ENCODE measurements at regions not wholly inside any gene's neighbourhood (a gene's known extent, or its start where the extent isn't known, plus 50 kb on each side); places are given as distances from the start of the nearest gene placed in this dataset.
A peak's percentile ranks its signal among the peaks of the same experiment; 100 is the strongest.
"Not testable (repeated sequence)": the region's sequence is repeated elsewhere in the genome, so short reads cannot be mapped to it uniquely, and the experiment has no call there.

DNA sequence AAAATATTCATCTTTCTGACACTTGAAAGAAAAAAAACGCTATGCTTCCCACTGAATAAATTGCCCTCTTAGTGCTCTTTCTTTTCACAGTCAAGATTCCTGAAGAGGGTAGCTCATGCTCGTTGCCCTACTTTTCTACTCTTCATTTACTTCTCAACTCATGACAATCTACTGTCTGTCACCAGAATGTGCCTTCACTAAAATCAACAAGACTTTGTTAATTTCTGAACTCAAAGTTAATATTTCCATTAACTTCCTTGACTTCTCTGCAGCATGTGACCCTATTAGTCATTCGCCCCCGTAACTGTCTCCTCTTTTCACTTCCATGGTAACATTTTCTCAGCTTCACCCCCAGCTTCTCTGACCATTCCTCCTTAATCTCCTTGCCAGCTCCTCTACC, 98.9 kb upstream of the MAPRE2 start:
- peak; percentile 79 for DNase-seq (ENCODE audit: low spot score)

DNA sequence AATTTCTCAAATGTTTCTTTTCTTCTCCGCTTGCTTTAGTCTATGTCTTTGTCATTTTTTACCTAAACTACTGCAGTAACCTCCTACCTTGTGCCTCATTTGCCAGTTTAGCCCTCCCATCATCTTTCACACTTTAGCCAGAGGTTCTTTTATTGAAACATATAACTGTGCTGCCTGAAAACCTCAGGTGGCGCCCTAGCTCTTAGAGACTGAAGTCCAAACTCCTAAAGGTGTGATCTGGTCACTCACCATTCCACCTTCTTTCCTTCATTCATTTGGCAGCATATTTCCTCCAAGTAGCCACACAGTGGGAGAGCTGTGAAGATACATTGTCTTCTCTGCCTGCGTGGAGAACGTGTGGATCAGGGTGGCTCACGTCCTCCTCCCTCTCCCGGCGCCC, 98.2 kb upstream of the MAPRE2 start:
- peak; percentile 28 for DNase-seq (ENCODE audit: low spot score)

DNA sequence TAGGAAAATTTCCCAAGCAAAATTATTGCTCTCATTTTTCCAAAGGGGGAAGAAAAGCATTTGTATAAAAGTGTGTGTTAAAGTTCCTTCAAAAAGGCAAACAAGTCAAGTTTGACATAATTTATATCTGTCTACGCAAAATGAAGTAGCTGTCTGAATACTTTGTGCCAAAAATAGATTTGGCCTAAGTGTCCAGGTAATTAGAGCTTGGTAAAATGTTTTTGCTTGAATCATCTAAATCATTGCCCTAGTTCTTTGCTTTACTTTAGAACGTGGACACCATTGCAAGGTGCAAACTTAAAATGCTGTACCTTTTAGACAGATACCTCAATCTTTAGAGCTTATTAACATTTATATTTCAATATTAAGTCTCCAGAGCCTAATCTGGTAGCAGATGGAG, 97.6 kb upstream of the MAPRE2 start:
- no peak for DNase-seq (ENCODE audit: low spot score)

DNA sequence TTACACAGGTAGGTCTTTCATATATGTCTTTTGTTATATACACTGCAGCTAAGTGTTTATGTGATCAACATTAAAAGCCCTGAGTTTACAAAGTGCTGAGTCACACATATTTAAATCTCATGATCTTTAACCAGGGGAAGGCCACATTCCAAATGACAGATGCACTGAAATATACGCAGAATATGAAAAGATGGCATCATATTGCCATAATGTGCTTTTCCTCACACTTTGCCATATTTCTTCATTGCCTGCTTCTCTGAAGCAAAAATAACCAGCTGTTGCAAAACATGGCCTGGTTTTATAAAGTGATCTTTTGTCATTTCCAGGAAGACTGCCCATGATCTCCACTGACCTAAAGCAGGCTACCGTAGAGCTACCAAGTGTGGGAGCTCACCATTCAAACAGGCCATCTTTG, 93.5 kb upstream of the MAPRE2 start:
- DNase-seq (ENCODE audit: low spot score) = peak; percentile 43

DNA sequence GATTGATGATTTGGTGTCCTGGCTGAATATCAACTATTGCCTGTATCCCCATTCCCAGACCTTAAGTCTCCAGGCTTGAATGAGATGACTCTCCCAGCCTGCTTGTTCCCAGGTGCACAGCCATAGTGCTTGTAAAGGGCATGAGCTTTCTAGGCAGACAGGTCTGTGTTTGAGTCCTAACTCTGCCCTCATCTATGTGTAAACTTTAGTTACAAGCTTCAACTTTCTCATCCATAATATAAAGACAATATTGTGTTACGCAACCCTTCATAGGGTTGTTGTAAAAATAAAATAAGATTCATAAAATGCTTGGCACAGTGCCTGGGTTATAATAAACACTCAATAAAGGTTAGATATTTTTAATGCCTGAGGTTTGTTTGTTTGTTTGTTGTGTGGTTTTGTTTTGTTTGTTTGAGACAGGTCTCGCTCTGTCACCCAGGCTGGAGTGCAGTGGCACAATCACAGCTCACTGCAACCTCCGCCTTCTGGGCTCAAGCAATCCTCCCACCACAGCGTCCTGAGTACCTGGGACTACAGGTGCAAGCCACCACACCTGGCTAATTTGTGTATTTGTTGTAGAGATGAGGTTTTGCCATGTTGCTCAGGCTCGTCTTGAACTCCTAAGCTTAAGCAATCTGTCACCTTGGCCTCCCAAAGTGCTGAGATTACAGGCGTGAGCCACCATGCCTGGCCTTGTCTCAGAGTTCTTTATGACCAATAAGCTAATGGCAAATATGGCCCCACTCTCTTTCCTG, 89.4 kb upstream of the MAPRE2 start:
- no peak for DNase-seq (ENCODE audit: low spot score)

DNA sequence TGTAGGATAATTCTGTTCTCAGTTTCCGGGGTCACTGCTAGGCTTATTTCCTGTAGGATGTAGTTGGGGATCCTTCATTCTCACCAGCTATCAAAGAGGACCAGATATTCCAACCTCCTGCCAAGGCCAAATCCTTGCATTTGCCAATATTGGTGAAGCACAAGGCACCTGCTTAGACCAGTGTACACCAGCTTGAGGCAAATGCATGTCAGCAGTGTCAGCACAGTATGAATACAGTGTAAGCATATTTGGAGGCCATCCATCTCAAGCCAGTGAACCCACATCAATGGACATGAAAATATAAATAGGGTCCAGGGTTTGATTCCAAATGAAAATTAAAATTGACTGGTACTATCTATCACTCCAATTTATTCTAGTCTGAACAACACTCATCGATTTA, 88.0 kb upstream of the MAPRE2 start:
- DNase-seq (ENCODE audit: low spot score) = no peak

DNA sequence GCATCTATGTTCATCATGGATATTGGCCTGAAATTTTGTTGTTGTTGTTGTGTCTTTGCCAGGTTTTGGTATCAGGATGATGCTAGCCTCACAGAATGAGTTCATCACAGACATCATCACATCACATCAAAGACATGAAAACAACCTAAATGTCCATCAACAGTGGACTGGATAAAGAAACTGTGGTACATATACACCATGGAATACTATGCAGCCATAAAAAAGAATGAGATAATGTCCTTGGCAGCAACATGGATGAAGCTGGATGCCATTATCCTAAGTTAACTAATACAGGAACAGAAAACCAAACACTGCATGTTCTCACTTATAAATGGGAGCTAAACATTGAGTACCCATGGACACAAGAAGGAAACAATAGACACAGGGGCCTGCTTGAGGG, 85.7 kb upstream of the MAPRE2 start:
- DNase-seq (ENCODE audit: low spot score) = not testable (repeated sequence)

DNA sequence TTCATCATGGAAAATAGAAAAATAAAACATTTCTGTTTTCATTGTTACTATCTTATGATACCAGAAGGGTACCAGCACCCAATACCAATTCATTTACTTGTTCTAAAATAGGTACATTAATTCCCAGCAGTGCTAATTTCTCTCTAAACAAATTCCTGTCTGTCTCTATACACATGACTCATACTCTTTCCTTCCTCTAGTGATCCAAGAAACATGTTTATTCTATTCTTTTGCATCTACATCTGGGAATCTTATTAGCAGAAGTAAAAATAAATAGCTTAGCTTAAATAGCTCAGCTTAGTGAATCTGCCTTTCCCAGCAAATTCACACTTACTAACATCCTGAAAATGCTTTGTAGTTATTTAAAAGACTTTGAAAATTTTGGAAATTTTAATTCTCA, 84.5 kb upstream of the MAPRE2 start:
- DNase-seq (ENCODE audit: low spot score) = peak; percentile 24

DNA sequence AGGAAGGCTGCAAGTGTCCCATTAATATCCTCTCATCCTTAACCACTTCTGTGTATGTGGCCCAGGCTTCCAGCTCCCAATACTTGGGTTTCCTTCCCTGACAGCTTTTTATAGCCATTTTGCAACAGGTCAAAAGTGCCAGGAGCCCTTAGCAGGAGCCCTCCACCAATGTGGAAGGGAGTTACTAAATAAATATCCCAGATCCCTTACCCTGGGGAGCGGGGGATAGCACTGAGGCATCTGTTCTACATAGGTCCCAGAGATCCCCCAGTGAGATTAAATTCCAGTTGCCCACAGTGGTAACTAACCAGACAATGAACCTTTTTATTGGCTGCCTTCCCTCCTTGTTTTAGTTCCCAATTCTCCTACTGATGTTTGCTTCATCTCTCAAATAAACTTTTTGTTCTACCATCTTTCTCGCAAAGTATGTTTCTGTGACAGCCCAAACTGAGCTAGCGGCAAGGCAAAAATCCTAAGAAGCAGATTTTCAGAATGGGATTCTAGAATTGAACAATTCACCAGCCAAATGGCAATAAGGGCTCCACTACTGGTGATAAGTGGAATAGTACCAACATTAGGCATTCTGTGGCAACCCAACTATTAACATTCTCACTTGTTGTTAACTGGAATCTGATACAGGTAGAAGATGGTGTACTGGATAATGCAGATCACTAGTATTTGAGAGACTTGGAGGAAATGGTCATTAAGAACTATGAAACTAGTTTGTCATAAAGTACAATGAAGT, 83.9 kb upstream of the MAPRE2 start:
- DNase-seq (ENCODE audit: low spot score) = peak; percentile 20

DNA sequence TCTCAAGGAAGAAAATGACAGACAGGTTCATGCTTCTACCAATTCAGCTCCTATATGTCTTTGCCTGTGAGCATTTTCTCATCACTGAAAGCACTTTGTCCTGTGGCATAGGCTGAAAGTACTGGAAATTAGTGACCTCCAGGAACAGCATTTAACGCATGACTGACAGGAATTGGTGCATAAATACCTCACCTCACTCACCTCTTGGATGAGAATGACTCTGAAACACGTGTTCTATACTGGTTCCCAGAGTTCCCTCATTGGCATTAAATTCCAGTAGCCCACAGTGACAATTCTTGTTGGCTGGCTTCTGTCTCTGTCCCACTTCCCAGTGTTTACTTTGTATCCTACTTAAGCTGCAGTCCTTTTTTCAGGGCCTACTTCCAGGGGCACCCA, 83.4 kb upstream of the MAPRE2 start:
- peak; percentile 75 for DNase-seq (ENCODE audit: low spot score)

DNA sequence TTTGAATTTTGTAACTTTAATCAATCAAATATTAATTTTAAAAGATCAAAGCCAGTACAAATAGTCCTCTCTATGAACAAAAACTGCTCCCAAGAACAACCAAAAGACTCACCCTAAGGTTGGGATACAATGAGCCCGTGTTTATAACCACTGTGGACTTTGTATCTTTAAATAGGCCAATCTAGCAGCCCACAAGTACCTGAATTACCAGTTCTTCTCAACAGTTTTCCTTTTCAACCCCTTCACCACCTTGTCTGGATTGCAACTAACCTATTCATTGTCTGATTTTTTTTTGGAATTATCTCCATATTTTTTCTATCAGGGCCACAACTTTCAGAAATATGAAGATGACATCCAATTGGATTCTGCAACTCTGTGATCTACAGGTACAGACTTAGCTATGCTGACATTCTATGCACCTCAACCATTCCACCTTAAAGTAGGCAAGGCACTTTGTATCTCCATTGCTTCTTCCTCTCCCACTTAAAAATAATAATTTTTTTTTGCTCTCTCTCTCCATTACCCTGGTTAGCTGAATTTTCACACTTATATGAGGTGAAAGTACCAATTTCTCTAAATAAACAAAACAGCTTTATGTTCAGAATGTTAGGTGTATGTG, 81.9 kb upstream of the MAPRE2 start:
- DNase-seq (ENCODE audit: low spot score) = no peak

DNA sequence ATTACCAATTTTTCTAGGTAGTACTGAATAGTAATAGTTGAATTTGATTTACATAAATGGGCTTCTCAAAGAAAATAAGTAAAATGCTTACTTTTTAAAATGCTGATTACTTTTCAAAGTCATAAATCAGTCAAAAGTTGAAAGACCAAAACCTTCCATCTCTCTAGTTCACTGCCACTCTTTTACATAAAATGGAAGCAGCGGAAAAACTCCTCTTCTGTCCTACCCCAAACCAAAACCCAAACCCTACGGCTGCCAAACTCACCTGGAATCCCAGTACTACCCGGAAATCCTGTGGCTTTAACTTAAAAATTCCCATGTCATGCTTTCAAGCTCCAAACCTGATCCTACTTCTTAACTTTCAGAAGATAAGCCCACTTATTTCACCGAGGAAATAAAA, 81.2 kb upstream of the MAPRE2 start:
- DNase-seq (ENCODE audit: low spot score) = no peak

DNA sequence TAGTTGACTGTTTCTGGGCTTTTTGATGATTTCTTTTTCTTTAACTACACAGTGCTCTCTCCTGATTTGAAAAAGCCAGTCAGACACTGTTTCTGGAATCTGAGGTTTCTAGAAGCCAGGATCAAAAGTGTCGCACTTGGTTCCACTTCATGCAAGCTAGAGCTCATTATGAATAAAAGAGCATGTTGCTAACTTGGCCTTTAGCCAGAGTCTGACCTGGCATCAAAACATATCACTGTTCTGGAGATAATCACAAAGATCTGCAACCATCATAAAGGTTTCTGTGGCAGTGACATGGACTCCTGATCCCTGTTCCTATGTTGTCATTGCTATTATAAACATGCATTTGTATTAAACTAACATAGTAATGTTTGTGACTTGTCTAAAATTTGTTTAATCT, 76.1 kb upstream of the MAPRE2 start:
- peak; percentile 56 for DNase-seq (ENCODE audit: low spot score)

DNA sequence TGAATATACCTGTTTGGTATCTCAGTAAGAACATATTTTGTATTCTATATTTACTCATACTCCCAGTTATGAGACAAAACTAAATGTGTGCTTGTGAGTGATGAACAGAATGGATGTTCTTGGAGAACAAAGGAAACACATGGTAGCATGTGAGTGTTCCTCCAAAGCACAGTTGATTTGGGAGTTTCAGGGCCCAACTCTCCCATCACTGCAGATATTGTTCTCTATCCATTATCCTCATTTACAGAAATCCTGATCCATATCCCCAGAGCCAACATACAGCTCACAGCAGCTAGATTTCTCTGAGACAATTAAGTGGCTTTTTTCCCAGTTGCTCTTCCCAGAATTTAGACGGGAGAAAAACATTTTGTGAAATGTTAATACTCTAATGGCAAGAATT, 75.6 kb upstream of the MAPRE2 start:
- no peak for DNase-seq (ENCODE audit: low spot score)

DNA sequence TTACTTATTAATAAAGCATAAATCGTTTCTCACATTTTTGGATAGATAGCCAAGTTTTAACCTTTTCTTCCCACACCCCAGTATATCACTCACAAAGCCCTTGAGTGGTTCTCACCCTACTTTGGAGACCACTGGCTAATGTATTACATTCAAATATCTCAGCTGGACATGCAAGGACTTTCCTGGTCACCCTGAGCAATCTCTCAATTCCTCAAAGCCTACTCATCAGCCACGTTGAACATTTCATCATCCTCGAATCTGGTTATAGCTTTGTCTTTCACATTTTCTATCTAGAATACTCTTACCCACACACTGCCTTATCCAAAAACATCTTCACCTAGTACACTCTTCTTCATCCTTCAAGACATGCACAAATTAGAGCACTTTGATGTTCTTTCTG, 71.1 kb upstream of the MAPRE2 start:
- peak; percentile 67 for DNase-seq (ENCODE audit: low spot score)

DNA sequence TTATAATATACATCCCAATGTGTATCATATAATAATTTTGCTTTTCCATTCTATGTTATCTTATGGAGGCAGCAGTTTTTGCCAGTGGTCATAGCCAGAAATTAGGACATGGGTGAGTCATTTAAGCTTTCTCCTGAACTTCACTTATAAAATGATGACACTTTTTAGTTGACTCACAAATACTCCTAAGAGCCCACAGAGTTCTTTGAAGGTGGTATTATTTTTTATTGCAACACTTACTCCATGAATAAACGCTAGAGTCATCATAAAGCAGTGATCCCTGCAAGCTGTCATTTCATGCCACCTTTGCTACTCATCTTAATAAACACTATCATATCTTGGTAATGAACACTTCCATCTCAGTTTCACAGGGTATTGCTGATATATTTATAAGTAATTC, 69.9 kb upstream of the MAPRE2 start:
- peak; percentile 79 for DNase-seq (ENCODE audit: low spot score)

DNA sequence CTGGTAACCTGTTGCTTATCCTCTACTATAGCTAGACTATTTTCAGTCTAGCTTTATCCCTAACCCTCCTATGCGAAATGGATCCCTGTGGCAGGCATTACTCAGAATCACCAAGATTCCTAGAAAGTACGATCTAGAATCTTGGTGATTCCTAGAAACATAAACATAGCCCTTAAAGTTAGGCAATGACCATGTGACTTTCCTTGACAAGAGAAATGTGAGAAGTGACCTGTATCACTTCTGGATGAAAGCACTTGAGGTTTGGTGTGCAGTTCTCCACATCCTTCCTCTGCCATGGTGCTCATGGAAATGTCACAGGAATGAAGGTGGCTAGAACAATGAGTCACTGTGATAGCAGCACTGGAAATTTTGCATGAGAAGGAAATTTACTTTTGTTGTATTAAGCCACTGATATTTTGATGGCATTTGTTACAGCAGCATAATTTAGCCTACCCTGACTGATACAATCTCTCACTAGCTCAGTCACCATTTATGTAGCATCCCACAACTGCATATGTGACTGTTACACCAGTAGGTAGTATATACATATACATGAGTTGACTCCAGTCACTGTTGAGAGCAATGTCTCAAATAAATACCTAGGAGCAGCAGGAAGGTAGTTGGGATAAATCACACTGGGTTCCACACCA, 68.3 kb upstream of the MAPRE2 start:
- DNase-seq (ENCODE audit: low spot score) = peak; percentile 69

DNA sequence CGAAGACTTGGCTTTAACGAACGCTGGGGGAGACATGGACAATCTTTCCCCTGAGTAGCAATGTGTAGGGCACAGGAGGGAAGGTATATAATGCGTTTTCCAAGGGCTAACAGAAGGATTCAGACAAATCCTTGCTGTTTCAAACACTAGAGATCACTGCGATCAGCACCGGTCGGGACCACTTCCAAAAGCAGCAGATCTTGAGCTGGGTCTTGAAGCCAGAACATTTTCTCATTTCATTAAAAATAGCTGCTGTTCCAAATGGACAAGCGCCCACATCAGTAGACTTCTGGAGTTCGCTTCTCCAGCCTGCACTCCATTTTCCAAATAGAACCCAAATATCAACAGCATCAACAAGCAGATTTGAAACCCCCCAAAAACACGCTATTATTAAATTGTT, 65.1 kb upstream of the MAPRE2 start:
- no peak for DNase-seq (ENCODE audit: low spot score)

DNA sequence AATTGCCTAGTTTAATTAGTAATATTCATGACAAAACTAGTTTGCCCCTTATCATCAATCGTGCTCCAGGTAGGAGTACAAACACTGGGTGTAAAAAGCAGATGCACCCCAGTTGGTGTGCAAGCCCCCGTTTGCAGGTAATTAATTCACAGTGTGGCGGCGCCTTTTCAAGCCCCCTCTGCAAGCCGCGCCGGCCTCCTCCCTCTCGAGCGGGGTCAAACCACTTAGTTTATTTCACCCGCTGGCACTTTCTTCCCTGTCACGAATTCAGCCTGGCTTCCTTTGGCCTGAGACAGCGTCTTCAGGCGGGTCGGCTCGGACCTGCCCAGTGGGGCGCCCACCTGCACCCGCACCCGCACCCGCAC, 64.7 kb upstream of the MAPRE2 start:
- no peak for DNase-seq (ENCODE audit: low spot score)

DNA sequence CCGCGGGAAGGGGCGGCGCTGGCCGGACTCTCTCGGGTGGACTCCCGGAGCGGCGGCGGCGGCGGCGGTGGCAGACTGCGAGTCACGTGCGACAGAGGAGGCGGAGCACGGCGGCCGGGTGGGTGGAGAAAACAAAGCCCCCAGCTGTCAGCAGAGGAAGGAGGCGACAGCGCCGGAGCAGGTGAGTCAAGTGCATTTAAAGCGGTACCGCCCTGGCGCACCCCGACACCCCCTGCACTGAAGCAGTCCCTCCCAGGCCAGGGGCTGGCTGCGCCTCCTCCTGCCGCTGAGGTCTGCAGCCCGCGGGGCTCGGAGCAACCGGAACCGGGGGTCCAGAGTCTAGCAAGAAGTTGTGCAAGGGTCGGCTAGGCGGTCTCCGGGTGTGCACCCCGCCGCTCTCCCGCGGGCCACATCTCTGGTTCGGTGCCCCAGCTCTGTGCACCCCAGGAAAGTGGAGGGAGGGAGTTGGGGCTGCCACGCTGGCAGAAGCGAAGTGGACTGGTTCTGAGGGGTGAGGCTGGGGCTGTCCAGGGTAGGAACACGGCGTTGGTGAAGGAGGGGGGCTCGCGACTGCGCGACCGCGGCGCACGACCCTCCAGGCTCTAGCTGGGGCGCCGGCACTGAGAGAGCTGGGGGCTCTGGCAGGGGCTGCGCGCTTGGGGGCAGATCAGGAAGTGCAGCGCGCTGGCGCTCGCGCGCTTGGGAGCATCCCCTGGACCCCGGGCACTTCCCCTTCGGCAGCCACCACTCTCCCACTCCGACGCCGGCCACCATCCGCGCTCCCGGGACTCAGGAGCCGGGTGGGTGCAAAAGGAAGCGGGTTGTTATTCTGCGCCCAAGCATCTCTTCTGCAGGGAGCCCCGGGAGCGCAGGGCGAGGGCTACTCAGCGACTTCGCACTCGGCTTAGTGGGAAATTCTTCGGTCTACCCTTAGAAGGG, 64.0 kb upstream of the MAPRE2 start:
- DNase-seq (ENCODE audit: low spot score) = peak; percentile 71

DNA sequence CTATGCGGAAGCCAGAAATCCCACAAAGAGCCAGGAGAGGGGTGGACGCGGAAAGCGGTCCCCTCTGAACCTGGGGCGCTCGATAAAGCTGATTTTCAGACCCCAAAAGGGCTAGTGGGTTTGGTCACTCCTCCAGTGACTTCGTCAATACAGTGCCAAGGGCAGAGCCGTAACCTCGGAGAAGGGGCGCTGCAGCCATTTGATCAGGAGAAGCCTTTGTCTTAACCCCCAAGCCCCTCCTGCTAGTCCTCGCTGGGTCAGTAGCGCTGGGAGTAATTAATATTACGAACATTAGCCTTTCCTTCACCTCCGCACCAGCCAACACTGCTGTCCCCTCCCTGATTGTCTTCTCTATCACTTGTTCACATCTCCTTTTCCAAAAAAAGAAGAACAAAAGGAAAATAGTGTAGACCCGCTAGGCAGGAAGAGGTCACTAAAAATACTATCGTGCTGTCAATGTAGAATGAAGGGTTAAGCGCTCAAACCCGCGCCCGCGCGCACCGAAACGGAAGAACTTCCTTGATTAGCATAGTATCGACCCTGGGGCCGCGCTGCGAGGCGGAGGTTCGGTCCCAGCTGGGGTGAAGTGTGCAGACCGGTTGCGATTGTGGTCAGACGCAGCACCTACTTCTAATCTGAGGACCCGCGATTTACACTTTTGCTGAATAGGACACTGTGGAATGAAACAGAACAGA, 63.2 kb upstream of the MAPRE2 start:
- DNase-seq (ENCODE audit: low spot score) = peak; percentile 62
